ENCODE measurements at regions not wholly inside any gene's neighbourhood (a gene's known extent, or its start where the extent isn't known, plus 50 kb on each side); places are given as distances from the start of the nearest gene placed in this dataset.
"Not testable (repeated sequence)": the region's sequence is repeated elsewhere in the genome, so short reads cannot be mapped to it uniquely, and the experiment has no call there.

DNA sequence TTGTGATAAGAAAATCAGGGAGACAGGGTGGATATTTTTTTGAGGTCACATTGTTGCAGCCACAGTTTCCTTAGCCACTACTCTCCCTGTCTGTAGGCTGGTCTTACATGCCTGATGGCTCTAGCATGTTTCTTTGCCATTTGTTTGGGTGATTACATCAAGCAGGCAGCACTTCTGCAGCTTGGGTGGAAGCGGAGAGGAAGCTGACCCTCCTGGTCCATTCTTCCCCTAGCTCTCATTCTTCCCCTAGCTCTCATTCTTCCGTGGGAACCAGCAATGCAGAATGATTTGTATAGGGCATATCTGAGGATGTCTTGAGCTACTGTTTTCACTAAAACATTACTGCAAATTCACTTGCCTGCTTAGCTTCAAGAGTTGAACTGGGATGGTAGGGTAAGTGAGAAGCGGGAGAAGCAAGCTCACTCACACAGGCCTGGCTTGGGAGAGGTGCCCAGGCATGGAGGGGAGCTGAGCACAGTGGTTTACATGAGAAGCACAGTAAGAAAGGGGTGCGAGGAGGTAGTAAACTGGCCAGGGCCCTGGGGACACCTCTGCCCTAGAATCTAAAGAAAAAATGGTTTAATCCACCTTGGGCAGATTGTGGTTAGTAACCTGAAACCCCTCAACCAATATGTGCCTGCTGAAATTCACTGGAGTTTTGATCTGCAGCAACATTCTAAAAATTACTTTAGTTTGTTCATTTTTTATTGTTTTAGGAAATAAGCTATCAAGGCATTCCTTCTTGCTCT lies 538.9 kb downstream of the RFC3 start:
- intact Hi-C loops (cut with DNase I), result no loop called here

DNA sequence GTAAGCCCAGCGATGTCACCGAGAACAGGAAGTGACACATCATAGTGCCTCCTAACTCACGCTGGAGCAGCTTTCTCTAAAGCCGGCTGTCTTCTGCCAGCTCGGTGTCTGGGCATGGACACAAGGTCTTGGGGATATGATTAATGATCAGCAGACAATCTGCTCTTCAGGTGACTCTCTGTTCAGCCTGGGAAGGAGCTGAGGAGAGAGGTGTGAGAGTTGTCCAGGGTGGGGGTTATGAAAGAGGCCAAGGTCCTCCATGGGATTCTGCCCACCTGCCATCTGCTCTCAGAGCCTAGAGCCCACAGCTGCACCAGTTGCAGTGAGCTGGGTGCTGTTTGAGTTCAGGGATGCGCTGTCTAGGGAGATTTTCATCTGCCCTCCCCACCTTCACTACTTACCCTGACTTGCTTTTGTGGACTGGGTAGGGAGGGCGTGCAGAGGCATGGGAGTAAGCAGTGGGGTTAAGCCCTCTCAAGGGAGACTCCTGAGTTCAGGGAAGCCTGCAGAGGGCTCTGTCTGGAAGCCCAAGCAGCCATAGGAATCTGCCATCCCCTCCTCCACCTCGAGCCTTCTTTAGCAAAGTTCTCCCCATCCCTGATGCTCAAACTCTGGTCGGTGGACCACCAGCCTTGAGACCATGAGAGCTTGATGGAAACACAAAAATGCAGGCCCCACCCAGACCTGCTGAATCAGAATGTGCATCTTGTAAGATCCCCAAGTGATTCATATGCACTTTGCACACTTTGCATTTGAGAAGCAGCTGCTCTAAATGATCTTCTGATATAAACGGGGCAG lies 539.7 kb downstream of the RFC3 start:
- intact Hi-C loops (cut with DNase I), result no loop called here
- no peak for DNase-seq (ENCODE audit: low spot score)

More for the DNA sequence above, 538.9 kb downstream of the RFC3 start:
- DNase-seq (ENCODE audit: low spot score), result no peak

DNA sequence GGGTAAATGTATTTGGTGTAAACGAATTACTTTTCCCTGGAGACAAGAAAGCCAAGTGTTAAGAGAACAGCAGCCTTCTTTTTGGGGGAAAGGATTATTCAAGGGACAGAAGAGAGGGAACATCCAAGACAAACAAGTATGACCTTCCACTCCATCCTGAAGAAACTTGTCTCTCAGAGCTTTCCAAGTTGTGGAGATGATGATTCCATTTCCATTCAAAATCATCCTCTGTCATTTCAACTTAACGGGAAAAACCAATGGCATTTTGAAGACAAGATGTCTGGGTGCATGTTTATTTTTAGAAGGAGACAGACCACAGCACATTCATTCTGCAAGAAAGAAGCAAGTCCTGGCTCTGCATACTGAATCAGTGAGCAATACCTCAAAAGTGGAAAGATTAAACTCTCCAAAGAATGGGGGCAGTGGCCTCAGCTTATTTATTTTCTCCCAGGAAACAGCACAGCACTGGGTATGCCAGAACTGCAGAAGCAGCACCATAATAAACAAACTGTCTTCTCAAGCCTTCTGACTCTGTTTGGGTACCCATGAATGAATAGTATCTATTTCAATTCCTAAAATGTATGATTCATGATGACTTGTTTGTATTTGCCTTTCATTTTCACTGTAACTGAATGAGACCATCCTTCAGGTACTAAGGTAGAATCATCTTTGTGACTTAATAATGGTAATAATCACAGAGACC lies 541.0 kb downstream of the RFC3 start:
- intact Hi-C loops (cut with DNase I), result no loop called here
- DNase-seq (ENCODE audit: low spot score), result no peak

DNA sequence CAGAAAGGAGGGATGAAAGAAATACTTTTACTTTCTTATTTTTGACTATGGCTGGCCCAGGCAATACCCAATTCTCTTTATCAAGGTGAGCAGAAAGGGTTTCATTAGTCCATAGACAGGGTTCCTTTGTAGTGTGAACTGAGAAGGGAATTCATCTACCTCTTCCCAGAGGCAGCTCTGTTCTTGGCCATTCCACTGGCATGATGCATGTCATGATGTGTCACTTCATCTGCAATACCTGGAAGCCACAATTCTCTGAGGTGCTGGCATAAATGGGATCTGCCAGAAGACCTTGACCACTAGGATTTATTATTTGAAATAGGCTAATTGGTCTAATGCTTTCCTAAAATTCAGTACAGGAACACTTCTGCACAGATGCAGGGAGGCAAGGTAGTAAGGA lies 542.8 kb downstream of the RFC3 start:
- no peak for DNase-seq (ENCODE audit: low spot score)

DNA sequence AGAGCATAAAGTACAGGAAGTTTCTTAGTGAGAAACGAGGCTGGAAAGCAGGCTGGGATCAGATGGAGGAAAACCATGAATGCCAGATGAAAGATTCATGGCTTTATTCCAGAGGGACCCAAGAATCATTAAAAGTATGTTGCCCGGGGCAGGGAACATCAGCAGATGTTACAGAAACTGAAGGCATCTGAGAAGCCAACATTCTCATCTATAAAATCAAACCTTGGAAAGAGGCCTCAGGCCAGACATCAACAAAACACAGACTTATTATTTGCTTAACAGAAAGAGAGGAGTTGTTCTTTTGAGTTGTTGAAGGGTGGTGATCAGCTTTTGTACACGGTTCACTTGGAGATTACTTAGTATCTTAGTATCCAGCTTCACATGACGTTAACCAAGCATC lies 543.6 kb downstream of the RFC3 start:
- intact Hi-C loops (cut with DNase I), result no loop called here
- no peak for DNase-seq (ENCODE audit: low spot score)

More for the DNA sequence above, 542.8 kb downstream of the RFC3 start:
- intact Hi-C loops (cut with DNase I), result no loop called here

DNA sequence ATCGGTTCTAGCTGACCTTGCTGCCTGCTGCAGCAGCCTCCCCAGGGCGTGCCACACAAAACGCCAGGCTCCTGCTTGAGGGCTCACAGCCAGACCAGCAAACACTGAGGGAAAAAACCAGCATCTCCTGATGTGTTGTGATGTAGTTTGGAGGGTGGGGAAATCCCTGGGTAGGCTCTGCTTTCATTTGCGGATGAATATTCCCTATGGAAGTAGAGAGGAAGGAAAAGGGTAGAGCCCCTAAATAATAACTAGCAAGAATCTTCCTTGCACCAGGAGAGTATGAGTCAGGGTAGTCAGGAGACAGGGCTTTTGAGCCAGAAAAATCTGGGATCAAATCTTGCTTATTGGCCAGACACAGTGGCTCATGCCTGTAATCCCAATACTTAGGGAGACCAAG lies 545.3 kb downstream of the RFC3 start:
- DNase-seq (ENCODE audit: low spot score), result no peak
- intact Hi-C loops (cut with DNase I), result no loop called here

DNA sequence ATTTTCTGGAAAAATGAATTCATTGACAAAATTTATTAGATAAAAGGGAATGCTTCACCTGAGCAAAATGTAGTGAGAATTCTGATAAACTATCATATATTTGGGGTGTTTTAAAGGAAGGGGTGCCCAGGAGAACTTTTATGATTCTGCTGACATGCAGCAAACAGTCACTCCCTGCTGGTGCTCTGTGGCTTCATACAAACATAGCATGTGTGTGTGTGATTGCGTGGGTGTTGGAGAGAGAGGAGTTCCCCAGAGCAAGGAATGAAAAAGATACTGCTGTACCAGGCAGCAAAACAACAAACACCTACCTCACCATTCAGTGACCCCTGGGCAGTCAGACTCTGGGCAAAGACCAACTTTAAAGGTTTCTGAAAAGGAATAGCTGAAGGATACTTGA lies 546.7 kb downstream of the RFC3 start:
- no peak for DNase-seq (ENCODE audit: low spot score)
- intact Hi-C loops (cut with DNase I), result no loop called here

DNA sequence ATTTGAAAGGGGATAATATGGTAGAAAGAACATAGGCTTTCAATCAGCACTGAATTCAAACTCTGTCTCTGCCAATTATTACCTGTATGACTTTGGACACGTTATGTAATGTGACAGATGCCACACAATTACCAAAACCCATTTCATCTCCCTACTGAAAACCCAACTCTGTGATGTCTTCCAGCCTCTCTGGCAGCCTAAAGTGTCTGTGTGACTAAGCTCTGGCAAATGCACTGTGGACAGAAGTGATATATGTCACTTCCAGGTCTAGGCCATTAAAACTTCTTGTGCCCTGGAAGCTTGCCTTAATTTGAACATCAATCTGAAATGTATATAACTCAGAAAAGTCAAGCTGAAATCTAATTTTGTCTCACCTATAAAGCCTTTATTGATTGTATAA lies 552.0 kb downstream of the RFC3 start:
- intact Hi-C loops (cut with DNase I), result no loop called here
- DNase-seq (ENCODE audit: low spot score), result no peak

DNA sequence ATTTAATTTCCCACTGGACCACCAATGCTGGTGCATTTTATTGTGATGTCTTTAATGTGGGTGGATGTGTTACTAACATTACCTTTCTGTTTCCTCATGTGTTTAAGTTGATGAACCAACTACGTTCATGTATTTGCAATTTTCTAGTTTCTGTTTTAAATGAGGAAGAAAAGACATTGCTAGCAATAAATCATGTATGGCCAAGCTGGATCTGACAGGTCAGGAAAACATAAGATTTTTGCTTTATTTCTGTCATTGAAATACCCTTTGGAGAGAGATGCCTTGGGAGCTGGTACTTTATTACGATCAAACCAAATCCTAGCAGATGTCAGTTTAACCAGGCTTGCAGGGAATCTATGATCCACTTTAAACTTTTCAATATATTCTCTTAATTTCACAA lies 553.2 kb downstream of the RFC3 start:
- intact Hi-C loops (cut with DNase I), result no loop called here
- DNase-seq (ENCODE audit: low spot score), result no peak

DNA sequence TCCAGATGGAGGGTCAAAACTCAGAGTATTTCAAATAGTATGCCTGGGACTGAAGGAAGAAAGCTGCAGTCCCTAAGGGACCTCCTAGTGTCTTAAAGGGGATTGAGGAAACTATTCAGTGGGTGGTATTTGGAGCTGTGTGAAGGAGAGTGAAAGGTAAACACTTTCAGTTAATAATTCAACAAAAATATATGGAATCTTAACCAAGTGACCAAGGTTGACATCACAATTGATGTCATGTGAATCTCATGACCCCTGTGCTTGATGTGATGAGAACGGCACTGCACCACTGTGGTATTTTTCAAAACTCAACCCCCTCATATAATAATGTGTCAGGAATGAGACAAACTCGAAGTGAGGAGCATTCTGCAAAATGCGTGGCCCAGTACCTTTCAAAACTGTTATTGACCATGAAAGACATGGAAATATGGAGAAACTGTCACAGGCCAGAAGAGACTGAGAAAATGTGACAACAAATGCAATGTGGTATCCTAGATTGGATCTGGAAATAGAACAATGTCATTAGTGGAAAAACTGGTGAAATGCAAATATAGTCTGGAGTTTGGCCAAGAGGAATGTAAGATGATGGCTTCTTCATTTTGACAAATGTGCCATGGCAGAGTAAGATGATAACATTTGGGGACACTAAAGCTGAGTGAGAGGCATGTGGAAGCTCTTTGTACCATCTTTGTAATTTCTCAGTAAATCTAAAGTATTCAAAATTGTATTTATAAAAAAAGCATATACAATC lies 553.9 kb downstream of the RFC3 start:
- no peak for DNase-seq (ENCODE audit: low spot score)
- intact Hi-C loops (cut with DNase I), result loop anchor here in 1 of 2 donors (1.0 kb wide), 1 partner anchor 21 kb away; no protein-coding TSS in a partner anchor

DNA sequence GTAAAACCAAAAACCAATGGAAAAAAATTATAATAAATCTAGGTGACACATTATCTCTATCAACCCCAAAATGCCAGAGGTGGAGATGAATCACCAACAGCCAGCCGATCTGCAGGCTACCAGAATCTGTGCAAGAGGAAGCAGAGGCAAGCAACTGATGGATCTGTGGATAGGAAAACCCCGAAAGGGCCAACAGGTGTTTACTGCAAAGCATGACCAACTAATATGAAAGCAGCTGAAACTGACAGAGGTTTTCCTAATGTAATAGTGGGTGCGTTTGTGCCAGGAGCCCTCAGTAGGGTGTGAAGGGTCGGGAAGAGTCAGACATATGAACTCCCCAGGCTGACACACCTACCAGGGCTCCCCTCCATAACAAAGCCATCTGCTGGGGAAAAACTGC lies 554.6 kb downstream of the RFC3 start:
- intact Hi-C loops (cut with DNase I), result loop anchor here in 1 of 2 donors (1.0 kb wide), 1 partner anchor 21 kb away; no protein-coding TSS in a partner anchor
- DNase-seq (ENCODE audit: low spot score), result no peak

DNA sequence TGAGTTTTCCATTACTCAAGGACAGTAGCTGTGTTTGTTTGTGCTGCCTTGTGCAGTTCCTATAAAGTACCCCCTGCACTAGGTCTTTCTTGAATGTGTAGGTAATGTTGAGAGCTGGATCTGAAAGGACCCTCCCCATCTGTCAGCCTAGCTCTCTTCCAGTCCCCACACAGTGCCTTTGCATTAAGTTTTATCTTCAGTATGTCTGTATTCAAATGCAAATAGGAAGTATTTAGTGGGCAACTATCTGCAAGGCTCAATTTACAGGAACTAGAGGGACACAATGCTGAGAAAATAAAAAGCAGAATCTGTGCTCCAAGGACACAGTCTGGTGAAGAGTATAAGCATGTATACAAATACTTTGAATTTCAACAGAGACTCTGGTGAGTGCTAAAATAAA lies 558.5 kb downstream of the RFC3 start:
- intact Hi-C loops (cut with DNase I), result no loop called here
- DNase-seq (ENCODE audit: low spot score), result no peak

DNA sequence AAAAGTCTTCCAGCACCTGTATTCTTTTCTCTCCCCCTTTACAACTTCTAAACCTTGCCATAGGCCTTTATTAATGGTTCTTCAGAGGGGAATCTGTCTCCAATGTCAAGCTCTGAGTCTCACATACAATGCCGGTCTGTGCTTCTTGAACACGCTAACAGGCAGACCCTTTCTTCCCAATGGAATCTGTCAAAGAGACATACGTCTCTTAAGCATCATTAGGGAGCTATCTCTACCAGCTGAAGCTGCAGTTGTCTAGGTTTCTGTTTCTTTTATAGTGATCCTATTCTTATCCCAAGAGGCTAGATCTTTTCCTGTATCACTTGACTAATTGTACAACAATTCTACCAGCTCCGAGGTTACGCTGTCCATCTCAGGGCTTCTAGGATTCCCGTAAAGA lies 560.8 kb upstream of the NBEA start:
- intact Hi-C loops (cut with DNase I), result no loop called here
- no peak for DNase-seq (ENCODE audit: low spot score)

DNA sequence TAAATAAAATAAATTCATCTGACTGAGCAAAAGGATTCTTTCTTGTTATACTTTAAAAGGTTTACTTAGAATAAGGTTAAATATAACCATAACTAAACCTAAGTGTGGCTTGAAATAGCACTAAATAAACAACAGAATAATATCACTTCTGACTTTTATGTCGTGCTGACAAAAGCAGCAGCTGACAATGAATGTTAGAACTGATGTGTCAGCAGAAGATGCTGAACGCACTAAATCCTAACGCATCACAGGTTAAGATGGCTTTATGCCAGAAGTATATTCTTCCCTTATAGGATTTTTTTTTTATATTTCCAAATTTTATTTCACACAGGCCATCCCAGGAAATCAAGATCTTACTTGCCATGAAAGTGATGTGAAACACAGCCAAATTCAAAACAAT lies 558.3 kb upstream of the NBEA start:
- intact Hi-C loops (cut with DNase I), result no loop called here
- no peak for DNase-seq (ENCODE audit: low spot score)

DNA sequence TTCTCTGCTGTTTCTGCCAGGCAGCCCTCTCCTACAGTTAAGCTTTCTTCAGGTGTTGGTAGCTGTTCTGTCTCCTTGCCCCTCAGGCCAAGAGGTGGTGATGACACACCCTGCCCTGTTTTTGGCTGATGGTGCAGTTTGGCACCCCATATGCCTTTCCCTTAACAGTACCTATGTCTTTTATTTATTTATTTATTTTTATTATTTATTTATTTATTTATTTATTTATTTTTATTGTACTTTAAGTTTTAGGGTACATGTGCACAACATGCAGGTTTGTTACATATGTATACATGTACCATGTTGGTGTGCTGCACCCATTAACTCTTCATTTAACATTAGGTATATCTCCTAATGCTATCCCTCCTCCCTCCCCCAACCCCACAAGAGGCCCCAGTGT lies 555.8 kb upstream of the NBEA start:
- DNase-seq (ENCODE audit: low spot score); intact Hi-C loops (cut with DNase I): not testable (repeated sequence)

DNA sequence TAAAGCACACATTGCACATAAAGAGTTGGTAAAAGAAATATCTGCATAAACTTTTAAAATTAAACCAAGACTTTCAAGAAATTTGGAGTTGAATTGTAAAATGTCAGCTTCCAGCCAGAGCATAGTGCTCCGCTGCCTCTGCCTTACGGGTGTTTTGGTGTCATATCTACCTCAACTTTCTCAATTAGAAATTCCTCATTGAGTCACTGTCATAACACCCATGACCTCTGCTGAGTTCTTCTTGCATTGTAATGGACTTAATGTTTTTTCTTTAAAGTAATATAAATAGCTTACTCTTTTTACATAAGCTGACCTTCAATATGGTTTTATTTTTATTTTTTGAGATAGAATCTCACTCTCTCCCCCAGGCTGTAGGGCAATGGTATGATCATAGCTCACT lies 551.0 kb upstream of the NBEA start:
- no peak for DNase-seq (ENCODE audit: low spot score)
- intact Hi-C loops (cut with DNase I), result loop anchor here in 1 of 2 donors (5.0 kb wide), 1 partner anchor 256 kb away; no protein-coding TSS in a partner anchor

DNA sequence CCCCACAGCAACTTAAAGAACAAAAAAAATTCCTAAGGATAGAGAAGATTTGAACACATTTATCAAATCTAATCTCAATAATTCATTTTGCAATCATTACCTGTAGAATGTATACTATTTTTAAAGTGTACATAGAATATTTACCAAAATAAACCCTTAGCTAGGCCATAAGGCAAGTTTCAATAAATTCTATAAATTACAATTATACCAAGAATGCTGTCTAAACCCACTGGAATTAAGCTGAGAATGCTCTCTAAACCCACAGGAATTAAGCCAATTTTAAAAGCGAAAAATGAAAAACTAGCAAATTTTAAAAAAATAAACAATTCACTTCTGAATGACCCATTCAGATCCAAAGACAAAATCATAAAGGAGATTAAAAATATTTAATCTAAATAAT lies 540.4 kb upstream of the NBEA start:
- intact Hi-C loops (cut with DNase I), result no loop called here
- DNase-seq (ENCODE audit: low spot score), result no peak

DNA sequence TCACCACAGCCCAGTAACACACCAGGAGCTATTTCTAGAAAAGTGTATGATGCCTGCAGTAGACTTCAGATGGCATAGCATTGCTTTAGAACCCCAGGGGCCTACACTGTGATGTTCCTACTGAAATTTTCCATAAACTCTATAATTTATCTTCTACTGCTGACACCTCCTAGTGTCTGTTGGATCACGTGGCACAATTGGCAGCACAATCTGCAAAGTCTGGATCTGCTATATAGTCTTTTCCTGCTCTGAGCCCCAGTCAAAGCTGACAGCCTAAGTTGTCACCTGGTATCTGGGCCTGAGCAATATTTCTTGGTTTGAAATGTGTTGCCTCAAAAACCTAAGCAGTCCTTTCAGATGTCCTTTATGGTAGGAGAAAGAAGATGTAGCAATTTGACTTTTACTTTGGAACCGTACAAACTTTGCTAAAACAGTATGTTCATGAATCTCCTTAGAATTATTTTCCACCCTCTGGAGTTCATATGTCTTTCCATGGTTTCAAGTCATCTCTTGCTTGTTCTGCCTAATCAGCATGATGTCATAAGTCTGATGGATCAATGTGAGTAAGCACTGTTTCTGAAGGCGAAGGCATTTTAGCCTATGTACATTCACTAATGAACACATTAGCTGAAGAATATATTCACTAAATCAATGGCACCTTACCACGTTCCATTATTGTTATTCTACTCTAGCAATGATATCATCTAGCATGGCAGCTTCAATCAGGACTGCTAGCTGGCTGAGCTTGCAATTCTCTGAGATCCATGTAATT lies 536.5 kb upstream of the NBEA start:
- intact Hi-C loops (cut with DNase I), result no loop called here
- DNase-seq (ENCODE audit: low spot score), result no peak

DNA sequence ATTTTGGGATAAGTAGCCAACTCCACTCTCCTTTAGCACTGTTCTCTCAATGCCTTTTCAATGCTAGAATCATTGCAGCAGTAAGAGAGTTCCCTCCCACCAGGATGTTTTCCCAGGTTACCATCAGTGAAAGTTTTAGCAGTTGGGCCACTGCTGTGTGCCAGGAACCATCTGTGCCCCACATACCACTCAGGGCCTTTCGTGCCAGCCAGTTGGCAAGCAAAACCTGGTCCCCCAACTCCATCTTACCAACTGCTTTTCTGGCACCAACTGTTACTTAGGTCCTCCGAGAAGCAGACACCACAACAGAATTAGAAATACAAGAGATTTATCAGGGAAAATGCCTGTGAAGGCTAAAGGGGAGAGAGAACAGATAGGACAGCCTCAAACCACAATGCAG lies 533.4 kb upstream of the NBEA start:
- DNase-seq (ENCODE audit: low spot score), result no peak
- intact Hi-C loops (cut with DNase I), result no loop called here

Data from posterior vena cava (tissue), 2 donors.